ENCODE measurements at regions not wholly inside any gene's neighbourhood (a gene's known extent, or its start where the extent isn't known, plus 50 kb on each side); places are given as distances from the start of the nearest gene placed in this dataset.
A peak's percentile ranks its signal among the peaks of the same experiment; 100 is the strongest.
"Not testable (repeated sequence)": the region's sequence is repeated elsewhere in the genome, so short reads cannot be mapped to it uniquely, and the experiment has no call there.

GRCh38 chr14:71552809-71553208 is 379.4 kb upstream of the RGS6 start:
- H3K9me3 Mint-ChIP-seq, result no peaks in the 10 kb centered on the region
- ChIA-PET POLR2A (no interaction called here), CTCF (no interaction called here)
- H3K4me1 Mint-ChIP-seq (ENCODE audit: low read depth), result peaks cover 60% of the 10 kb centered on the region
- H3K4me3 Mint-ChIP-seq, result no peak overlapping the region
- H3K36me3 Mint-ChIP-seq, result peaks cover 4% of the 10 kb centered on the region
- no peaks in the 10 kb centered on the region for H3K27me3 Mint-ChIP-seq
- H3K27ac Mint-ChIP-seq, result no peak overlapping the region
- intact Hi-C loops (cut with micrococcal nuclease), result loop anchor here (10.0 kb wide), 1 partner anchor 668 kb away; no protein-coding TSS in a partner anchor
- no peak for DNase-seq

- H3K27me3 Mint-ChIP-seq, result no peaks in the 10 kb centered on the region
- no peaks in the 10 kb centered on the region for H3K9me3 Mint-ChIP-seq
- H3K27ac Mint-ChIP-seq, result no peak overlapping the region
- peaks cover 4% of the 10 kb centered on the region for H3K36me3 Mint-ChIP-seq
- ChIA-PET CTCF (interaction anchor here (1.7 kb wide), 1 partner anchor 38 kb away, joined by 5 read pairs; no protein-coding TSS in a partner anchor), POLR2A (interaction anchor here (1.5 to 2.0 kb wide), 2 partner anchors 38 to 232 kb away, joined by 5 to 14 read pairs; partner anchors contain the start of gene SIPA1L1)
- H3K4me3 Mint-ChIP-seq, result no peak overlapping the region
- intact Hi-C loops (cut with micrococcal nuclease), result loop anchor here (10.0 kb wide), 1 partner anchor 669 kb away; no protein-coding TSS in a partner anchor
- peaks cover 69% of the 10 kb centered on the region for H3K4me1 Mint-ChIP-seq (ENCODE audit: low read depth)
- no peak for DNase-seq
Measured at GRCh38 chr14:71553779-71554178, 378.4 kb upstream of the RGS6 start.

- ChIA-PET POLR2A (interaction anchor here (0.7 to 2.0 kb wide), 5 partner anchors 38 to 336 kb away, joined by 3 to 14 read pairs (median 4); partner anchors contain the start of gene SIPA1L1), CTCF (interaction anchor here (0.7 to 1.7 kb wide), 4 partner anchors 38 to 232 kb away, joined by 3 to 5 read pairs (median 3); no protein-coding TSS in a partner anchor)
- intact Hi-C loops (cut with micrococcal nuclease), result loop anchor here (10.0 kb wide), 1 partner anchor 670 kb away; no protein-coding TSS in a partner anchor
- Mint-ChIP-seq H3K27me3 (no peaks in the 10 kb centered on the region), H3K4me3 (no peak overlapping the region), H3K36me3 (peaks cover 4% of the 10 kb centered on the region), H3K9me3 (no peaks in the 10 kb centered on the region), H3K4me1 (ENCODE audit: low read depth) (peaks cover 70% of the 10 kb centered on the region), H3K27ac (peak overlapping the region; percentile 66)
- DNase-seq, result peak; percentile 13
Measured at GRCh38 chr14:71554323-71554722, 377.9 kb upstream of the RGS6 start.

GRCh38 chr14:71554959-71555612 is 377.1 kb upstream of the RGS6 start:
- ChIA-PET CTCF (interaction anchor here (0.6 to 1.7 kb wide), 7 partner anchors 37 to 413 kb away, joined by 3 to 5 read pairs (median 3); no protein-coding TSS in a partner anchor), POLR2A (interaction anchor here (0.7 to 2.0 kb wide), 12 partner anchors 25 to 417 kb away, joined by 3 to 14 read pairs (median 4); partner anchors contain the start of gene SIPA1L1)
- DNase-seq, result peak; percentile 24
- H3K27ac Mint-ChIP-seq, result peak overlapping the region; percentile 98
- intact Hi-C loops (cut with micrococcal nuclease), result loop anchor here (1.0 to 10.0 kb wide), 13 partner anchors 31 to 670 kb away; partner anchors contain the start of gene SIPA1L1
- H3K27me3 Mint-ChIP-seq, result no peaks in the 10 kb centered on the region
- peaks cover 70% of the 10 kb centered on the region for H3K4me1 Mint-ChIP-seq (ENCODE audit: low read depth)
- peaks cover 4% of the 10 kb centered on the region for H3K36me3 Mint-ChIP-seq
- peak overlapping the region; percentile 55 for H3K4me3 Mint-ChIP-seq
- H3K9me3 Mint-ChIP-seq, result no peaks in the 10 kb centered on the region

- Mint-ChIP-seq H3K27me3 (no peaks in the 10 kb centered on the region), H3K4me3 (peak overlapping the region; percentile 55), H3K4me1 (ENCODE audit: low read depth) (peaks cover 75% of the 10 kb centered on the region), H3K27ac (peak overlapping the region; percentile 98), H3K9me3 (no peaks in the 10 kb centered on the region), H3K36me3 (peaks cover 4% of the 10 kb centered on the region)
- intact Hi-C loops (cut with micrococcal nuclease), result loop anchor here (1.0 to 10.0 kb wide), 13 partner anchors 32 to 671 kb away; partner anchors contain the start of gene SIPA1L1
- peak; percentile 76 for DNase-seq
- POLR2A ChIA-PET, result interaction anchor here (0.7 to 2.0 kb wide), 9 partner anchors 26 to 418 kb away, joined by 3 to 14 read pairs (median 4); partner anchors contain the start of gene SIPA1L1
- CTCF ChIA-PET, result interaction anchor here (0.9 to 1.7 kb wide), 4 partner anchors 36 to 414 kb away, joined by 3 to 5 read pairs (median 4); no protein-coding TSS in a partner anchor
Measured at GRCh38 chr14:71555654-71556559, 376.3 kb upstream of the RGS6 start.

- DNase-seq, result no peak
- peak overlapping the region; percentile 98 for H3K27ac Mint-ChIP-seq
- intact Hi-C loops (cut with micrococcal nuclease), result loop anchor here (10.0 kb wide), 1 partner anchor 672 kb away; no protein-coding TSS in a partner anchor
- CTCF ChIA-PET, result interaction anchor here (0.9 kb wide), 1 partner anchor 223 kb away, joined by 3 read pairs; no protein-coding TSS in a partner anchor
- POLR2A ChIA-PET, result interaction anchor here (1.5 kb wide), 1 partner anchor 35 kb away, joined by 7 read pairs; no protein-coding TSS in a partner anchor
- no peaks in the 10 kb centered on the region for H3K9me3 Mint-ChIP-seq
- H3K36me3 Mint-ChIP-seq, result peaks cover 4% of the 10 kb centered on the region
- no peaks in the 10 kb centered on the region for H3K27me3 Mint-ChIP-seq
- no peak overlapping the region for H3K4me3 Mint-ChIP-seq
- H3K4me1 Mint-ChIP-seq (ENCODE audit: low read depth), result peaks cover 66% of the 10 kb centered on the region
Measured at GRCh38 chr14:71556730-71557129, 375.5 kb upstream of the RGS6 start.

GRCh38 chr14:71557351-71557750 is 374.9 kb upstream of the RGS6 start:
- ChIA-PET CTCF (no interaction called here), POLR2A (no interaction called here)
- H3K4me1 Mint-ChIP-seq (ENCODE audit: low read depth), result peaks cover 64% of the 10 kb centered on the region

GRCh38 chr14:71558943-71559342 is 373.3 kb upstream of the RGS6 start:
- not testable (repeated sequence) for DNase-seq

More at GRCh38 chr14:71557351-71557750, 374.9 kb upstream of the RGS6 start:
- Mint-ChIP-seq H3K27ac (peak overlapping the region; percentile 98), H3K27me3 (no peaks in the 10 kb centered on the region), H3K36me3 (peaks cover 4% of the 10 kb centered on the region), H3K9me3 (no peaks in the 10 kb centered on the region), H3K4me3 (no peak overlapping the region)
- no peak for DNase-seq
- intact Hi-C loops (cut with micrococcal nuclease), result loop anchor here (10.0 kb wide), 1 partner anchor 673 kb away; no protein-coding TSS in a partner anchor

GRCh38 chr14:71560751-71561150 is 371.5 kb upstream of the RGS6 start:
- DNase-seq, result no peak
- H3K4me1 Mint-ChIP-seq (ENCODE audit: low read depth), result peaks cover 36% of the 10 kb centered on the region
- no peak overlapping the region for H3K4me3 Mint-ChIP-seq
- no peaks in the 10 kb centered on the region for H3K9me3 Mint-ChIP-seq
- intact Hi-C loops (cut with micrococcal nuclease), result no loop called here
- no peak overlapping the region for H3K27ac Mint-ChIP-seq
- H3K36me3 Mint-ChIP-seq, result no peaks in the 10 kb centered on the region
- ChIA-PET CTCF (no interaction called here), POLR2A (interaction anchor here (1.6 kb wide), 1 partner anchor 11 kb away, joined by 4 read pairs; no protein-coding TSS in a partner anchor)
- no peaks in the 10 kb centered on the region for H3K27me3 Mint-ChIP-seq

More at GRCh38 chr14:71558943-71559342, 373.3 kb upstream of the RGS6 start:
- H3K36me3 Mint-ChIP-seq, H3K27me3 Mint-ChIP-seq, H3K27ac Mint-ChIP-seq, CTCF ChIA-PET, H3K4me3 Mint-ChIP-seq, H3K9me3 Mint-ChIP-seq, POLR2A ChIA-PET: not testable (repeated sequence)
- peaks cover 53% of the 10 kb centered on the region for H3K4me1 Mint-ChIP-seq (ENCODE audit: low read depth)
- intact Hi-C loops (cut with micrococcal nuclease), result loop anchor here (10.0 kb wide), 1 partner anchor 674 kb away; no protein-coding TSS in a partner anchor

GRCh38 chr14:71563492-71564153 is 368.6 kb upstream of the RGS6 start:
- Mint-ChIP-seq H3K4me3 (no peak overlapping the region), H3K27ac (no peak overlapping the region), H3K36me3 (no peaks in the 10 kb centered on the region), H3K4me1 (ENCODE audit: low read depth) (peaks cover 18% of the 10 kb centered on the region), H3K27me3 (no peaks in the 10 kb centered on the region), H3K9me3 (no peaks in the 10 kb centered on the region)
- CTCF ChIA-PET, result no interaction called here
- no peak for DNase-seq
- POLR2A ChIA-PET, result no interaction called here
- intact Hi-C loops (cut with micrococcal nuclease), result no loop called here

GRCh38 chr14:71566276-71566675 is 366.0 kb upstream of the RGS6 start:
- intact Hi-C loops (cut with micrococcal nuclease), result no loop called here
- H3K27ac Mint-ChIP-seq, result no peak overlapping the region
- no peaks in the 10 kb centered on the region for H3K36me3 Mint-ChIP-seq
- CTCF ChIA-PET, result no interaction called here
- H3K9me3 Mint-ChIP-seq, result no peaks in the 10 kb centered on the region
- DNase-seq, result no peak
- no peaks in the 10 kb centered on the region for H3K27me3 Mint-ChIP-seq
- POLR2A ChIA-PET, result no interaction called here
- no peak overlapping the region for H3K4me3 Mint-ChIP-seq
- peaks cover 9% of the 10 kb centered on the region for H3K4me1 Mint-ChIP-seq (ENCODE audit: low read depth)

Measured in activated CD4-positive, alpha-beta memory T cell treated with anti-CD3 and anti-CD28 coated beads for 36 hours (primary cell).